ENCODE measurements at regions not wholly inside any gene's neighbourhood (a gene's known extent, or its start where the extent isn't known, plus 50 kb on each side); places are given as distances from the start of the nearest gene placed in this dataset.

- TF ChIP-seq, protein P1, sequence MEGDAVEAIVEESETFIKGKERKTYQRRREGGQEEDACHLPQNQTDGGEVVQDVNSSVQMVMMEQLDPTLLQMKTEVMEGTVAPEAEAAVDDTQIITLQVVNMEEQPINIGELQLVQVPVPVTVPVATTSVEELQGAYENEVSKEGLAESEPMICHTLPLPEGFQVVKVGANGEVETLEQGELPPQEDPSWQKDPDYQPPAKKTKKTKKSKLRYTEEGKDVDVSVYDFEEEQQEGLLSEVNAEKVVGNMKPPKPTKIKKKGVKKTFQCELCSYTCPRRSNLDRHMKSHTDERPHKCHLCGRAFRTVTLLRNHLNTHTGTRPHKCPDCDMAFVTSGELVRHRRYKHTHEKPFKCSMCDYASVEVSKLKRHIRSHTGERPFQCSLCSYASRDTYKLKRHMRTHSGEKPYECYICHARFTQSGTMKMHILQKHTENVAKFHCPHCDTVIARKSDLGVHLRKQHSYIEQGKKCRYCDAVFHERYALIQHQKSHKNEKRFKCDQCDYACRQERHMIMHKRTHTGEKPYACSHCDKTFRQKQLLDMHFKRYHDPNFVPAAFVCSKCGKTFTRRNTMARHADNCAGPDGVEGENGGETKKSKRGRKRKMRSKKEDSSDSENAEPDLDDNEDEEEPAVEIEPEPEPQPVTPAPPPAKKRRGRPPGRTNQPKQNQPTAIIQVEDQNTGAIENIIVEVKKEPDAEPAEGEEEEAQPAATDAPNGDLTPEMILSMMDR (IDR thresholded peaks at IDR 0.05; ENCODE audit: low read length) = no peak
- no peak for TF ChIP-seq EZH2phosphoT487 (IDR thresholded peaks at IDR 0.05; ENCODE audit: low read length)
Observed at GRCh38 chr2:81462420-81462819, 1157.9 kb upstream of the LRRTM1 start.
